ENCODE measurements at regions not wholly inside any gene's neighbourhood (a gene's known extent, or its start where the extent isn't known, plus 50 kb on each side); places are given as distances from the start of the nearest gene placed in this dataset.
"Not testable (repeated sequence)": the region's sequence is repeated elsewhere in the genome, so short reads cannot be mapped to it uniquely, and the experiment has no call there.

DNA sequence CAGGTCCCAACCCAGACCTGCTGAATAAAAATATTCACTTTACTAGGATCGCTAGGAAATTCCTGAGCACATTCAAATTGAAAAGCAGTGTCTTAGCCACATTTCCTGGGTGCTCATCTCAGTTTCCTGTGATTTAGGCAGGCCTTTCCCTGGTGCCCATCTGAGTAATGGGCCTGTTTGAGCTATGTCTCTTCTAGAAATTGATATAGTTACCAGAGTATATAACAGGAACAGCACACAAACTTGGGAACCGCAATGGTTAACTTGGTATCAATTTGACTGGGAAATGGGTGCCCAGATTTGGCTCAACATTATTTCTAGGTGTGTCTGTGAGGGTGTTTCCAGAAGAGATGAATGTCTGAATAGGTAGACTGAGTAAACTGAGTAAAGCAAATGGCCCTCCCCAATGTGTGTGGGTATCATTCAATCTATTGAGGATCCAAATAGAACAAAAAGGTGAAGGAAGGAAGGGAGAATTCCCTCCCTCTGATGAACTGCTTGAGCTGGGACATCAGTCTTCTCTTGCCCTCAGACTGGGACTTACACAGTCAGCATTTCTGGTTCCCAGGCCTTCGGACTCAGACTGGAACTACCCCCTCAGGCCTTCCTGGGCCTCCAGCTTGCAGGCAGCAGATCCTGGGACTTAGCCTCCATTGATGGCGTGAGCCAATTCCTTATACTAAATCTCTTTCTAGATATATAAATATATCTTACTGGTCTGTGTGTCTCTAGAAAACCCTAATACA, 99.1 kb downstream of the CCDC71L start:
- Histone ChIP-seq H3K27ac (no peak overlapping the region), H3K4me3 (no peak overlapping the region), H3K36me3 (no peaks in the 10 kb centered on the region), H3K4me1 (no peaks in the 10 kb centered on the region), H3K27me3 (no peaks in the 10 kb centered on the region), H3K9me3 (no peaks in the 10 kb centered on the region)
- TF ChIP-seq, protein P1, sequence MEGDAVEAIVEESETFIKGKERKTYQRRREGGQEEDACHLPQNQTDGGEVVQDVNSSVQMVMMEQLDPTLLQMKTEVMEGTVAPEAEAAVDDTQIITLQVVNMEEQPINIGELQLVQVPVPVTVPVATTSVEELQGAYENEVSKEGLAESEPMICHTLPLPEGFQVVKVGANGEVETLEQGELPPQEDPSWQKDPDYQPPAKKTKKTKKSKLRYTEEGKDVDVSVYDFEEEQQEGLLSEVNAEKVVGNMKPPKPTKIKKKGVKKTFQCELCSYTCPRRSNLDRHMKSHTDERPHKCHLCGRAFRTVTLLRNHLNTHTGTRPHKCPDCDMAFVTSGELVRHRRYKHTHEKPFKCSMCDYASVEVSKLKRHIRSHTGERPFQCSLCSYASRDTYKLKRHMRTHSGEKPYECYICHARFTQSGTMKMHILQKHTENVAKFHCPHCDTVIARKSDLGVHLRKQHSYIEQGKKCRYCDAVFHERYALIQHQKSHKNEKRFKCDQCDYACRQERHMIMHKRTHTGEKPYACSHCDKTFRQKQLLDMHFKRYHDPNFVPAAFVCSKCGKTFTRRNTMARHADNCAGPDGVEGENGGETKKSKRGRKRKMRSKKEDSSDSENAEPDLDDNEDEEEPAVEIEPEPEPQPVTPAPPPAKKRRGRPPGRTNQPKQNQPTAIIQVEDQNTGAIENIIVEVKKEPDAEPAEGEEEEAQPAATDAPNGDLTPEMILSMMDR (IDR thresholded peaks at IDR 0.05): no peak
- TF ChIP-seq POLR2A (IDR thresholded peaks at IDR 0.05) (no peak), POLR2AphosphoS5 (IDR thresholded peaks at IDR 0.05; ENCODE audit: insufficient read depth in 1 of 2, low read depth in 1 of 2) (no peak)
- intact Hi-C loops (cut with DNase I): no loop called here
- DNase-seq (ENCODE audit: extremely low spot score in 2 of 2): no peak

DNA sequence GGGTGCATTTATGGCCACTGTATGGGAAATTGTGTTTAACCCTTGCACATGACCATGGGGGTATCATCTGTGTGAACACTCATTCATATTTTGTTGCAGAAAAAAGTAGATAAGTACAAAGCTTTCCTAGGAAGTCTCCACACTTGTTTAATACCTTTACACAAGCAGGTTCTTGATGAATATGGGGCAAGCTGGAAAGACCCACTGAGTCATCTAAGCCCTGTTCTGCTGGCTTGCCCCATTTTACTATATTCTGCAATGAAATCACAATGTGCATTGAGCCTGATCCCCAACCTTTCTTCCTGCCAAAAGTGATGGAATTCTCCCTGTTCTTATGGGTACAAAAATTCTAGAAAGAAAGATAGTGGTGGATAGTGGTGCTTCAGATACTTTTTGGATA, 99.8 kb downstream of the CCDC71L start:
- intact Hi-C loops (cut with DNase I): no loop called here
- no peaks in the 10 kb centered on the region for H3K36me3 ChIP-seq
- H3K4me3 ChIP-seq: no peak overlapping the region
- no peak for TF ChIP-seq POLR2A (IDR thresholded peaks at IDR 0.05)
- TF ChIP-seq, protein P1 (IDR thresholded peaks at IDR 0.05): no peak
- TF ChIP-seq POLR2AphosphoS5 (IDR thresholded peaks at IDR 0.05; ENCODE audit: insufficient read depth in 1 of 2, low read depth in 1 of 2): no peak
- no peak for DNase-seq (ENCODE audit: extremely low spot score in 2 of 2)
- H3K27me3 ChIP-seq: no peaks in the 10 kb centered on the region
- H3K4me1 ChIP-seq: no peaks in the 10 kb centered on the region
- no peak overlapping the region for H3K27ac ChIP-seq
- H3K9me3 ChIP-seq: no peaks in the 10 kb centered on the region

DNA sequence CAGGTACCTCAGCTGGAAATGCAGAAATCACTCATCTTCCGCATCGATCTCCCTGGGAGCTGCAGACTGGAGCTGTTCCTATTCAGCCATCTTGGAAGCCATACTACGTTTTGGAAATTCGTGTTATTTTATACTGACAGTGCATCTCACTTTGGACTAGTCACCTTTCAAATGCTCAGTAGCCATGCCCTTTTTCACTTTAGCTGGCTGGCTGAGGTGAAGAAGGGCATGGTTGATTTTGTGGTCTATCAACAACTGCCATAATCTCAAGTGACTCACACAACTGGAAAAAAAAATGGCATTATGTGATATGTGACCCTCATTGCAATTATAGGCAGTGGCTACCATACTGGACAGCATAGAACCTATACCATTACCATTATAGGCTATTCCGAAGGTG, 100.5 kb downstream of the CCDC71L start:
- no peak for DNase-seq (ENCODE audit: extremely low spot score in 2 of 2)
- TF ChIP-seq, protein P1 (IDR thresholded peaks at IDR 0.05): no peak
- TF ChIP-seq POLR2AphosphoS5 (IDR thresholded peaks at IDR 0.05; ENCODE audit: insufficient read depth in 1 of 2, low read depth in 1 of 2): no peak
- no peak for TF ChIP-seq POLR2A (IDR thresholded peaks at IDR 0.05)
- Histone ChIP-seq H3K36me3 (no peaks in the 10 kb centered on the region), H3K9me3 (no peaks in the 10 kb centered on the region), H3K4me1 (no peaks in the 10 kb centered on the region), H3K4me3 (no peak overlapping the region), H3K27ac (no peak overlapping the region), H3K27me3 (no peaks in the 10 kb centered on the region)
- intact Hi-C loops (cut with DNase I): no loop called here

DNA sequence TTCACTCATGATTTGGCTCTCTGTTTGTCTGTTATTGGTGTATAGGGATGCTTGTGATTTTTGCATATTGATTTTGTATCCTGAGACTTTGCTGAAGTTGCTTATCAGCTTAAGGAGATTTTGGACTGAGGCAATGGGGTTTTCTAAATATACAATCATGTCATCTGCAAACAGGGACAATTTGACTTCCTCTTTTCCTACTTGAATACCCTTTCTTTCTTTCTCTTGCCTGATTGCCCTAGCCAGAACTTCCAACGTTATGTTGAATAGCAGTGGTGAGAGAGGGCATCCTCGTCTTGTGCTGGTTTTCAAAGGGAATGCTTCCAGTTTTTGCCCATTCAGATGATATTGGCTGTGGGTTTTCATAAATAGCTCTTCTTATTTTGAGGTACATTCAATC, 104.7 kb downstream of the CCDC71L start:
- H3K27me3 ChIP-seq; DNase-seq (ENCODE audit: extremely low spot score in 2 of 2); H3K4me1 ChIP-seq; intact Hi-C loops (cut with DNase I); H3K36me3 ChIP-seq; H3K9me3 ChIP-seq; H3K27ac ChIP-seq; H3K4me3 ChIP-seq: not testable (repeated sequence)

DNA sequence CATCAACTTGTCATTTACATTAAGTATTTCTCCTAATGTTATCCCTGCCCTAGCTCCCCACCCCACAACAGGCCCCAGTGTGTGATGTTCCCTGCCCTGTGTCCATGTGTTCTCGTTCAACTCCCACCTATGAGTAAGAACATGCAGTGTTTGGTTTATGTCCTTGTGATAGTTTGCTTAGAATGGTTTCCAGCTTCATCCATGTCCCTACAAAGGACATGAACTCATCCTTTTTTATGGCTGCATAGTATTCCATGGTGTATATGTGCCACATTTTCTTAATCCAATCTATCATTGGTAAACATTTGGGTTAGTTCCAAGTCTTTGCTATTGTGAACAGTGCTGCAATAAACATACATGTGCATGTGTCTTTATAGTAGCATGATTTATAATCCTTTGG, 106.3 kb downstream of the CCDC71L start:
- H3K36me3 ChIP-seq; intact Hi-C loops (cut with DNase I); H3K27ac ChIP-seq; H3K27me3 ChIP-seq; DNase-seq (ENCODE audit: extremely low spot score in 2 of 2); H3K4me1 ChIP-seq; H3K9me3 ChIP-seq; H3K4me3 ChIP-seq: not testable (repeated sequence)

DNA sequence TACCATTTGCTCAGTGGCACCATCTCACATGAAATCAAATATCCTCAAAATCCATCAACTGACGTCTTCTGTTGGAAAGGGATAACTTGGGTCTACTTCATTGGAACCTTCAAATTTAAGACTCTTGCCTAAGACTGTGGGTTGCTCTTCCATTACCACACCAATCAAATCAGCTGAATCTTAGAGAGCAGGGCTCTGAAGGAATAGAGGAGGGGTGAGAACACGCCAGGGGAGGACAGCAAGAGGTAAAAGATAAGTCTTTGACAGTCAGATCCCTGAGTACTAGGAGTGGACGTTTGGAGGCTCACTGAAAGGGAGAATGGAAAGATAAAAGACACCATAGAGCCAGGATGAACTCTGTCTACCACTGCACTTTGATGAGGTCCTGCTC, 107.5 kb downstream of the CCDC71L start:
- intact Hi-C loops (cut with DNase I): no loop called here

More for the DNA sequence above, 107.5 kb downstream of the CCDC71L start:
- H3K4me1 ChIP-seq: no peaks in the 10 kb centered on the region
- no peaks in the 10 kb centered on the region for H3K27me3 ChIP-seq
- TF ChIP-seq, protein P1 (IDR thresholded peaks at IDR 0.05): no peak
- TF ChIP-seq POLR2A (IDR thresholded peaks at IDR 0.05): no peak
- no peak for TF ChIP-seq POLR2AphosphoS5 (IDR thresholded peaks at IDR 0.05; ENCODE audit: insufficient read depth in 1 of 2, low read depth in 1 of 2)
- no peak overlapping the region for H3K4me3 ChIP-seq
- DNase-seq (ENCODE audit: extremely low spot score in 2 of 2): no peak
- H3K36me3 ChIP-seq: no peaks in the 10 kb centered on the region
- no peak overlapping the region for H3K27ac ChIP-seq
- no peaks in the 10 kb centered on the region for H3K9me3 ChIP-seq
